GM20000 (cell line): ENCODE measurements at regions not wholly inside any gene's neighbourhood (a gene's known extent, or its start where the extent isn't known, plus 50 kb on each side); places are given as distances from the start of the nearest gene placed in this dataset.

Experiments
- DNase-seq: peaks from one replicate; pipeline ENCODE4 v3.0.0; 2012; ENCODE audit warnings: low spot score
- CTCF ChIP-seq: IDR thresholded peaks from 2 replicates; pipeline ENCODE4 v1.5.1; 2012; ENCODE audit warnings: mild to moderate bottlenecking, control low read depth; ENCODE audit errors: extremely low read depth, missing control alignments

- TF ChIP-seq CTCF: no peak
- DNase-seq: no peak
Observed at GRCh38 chr10:31749301-31749700, 179.3 kb downstream of the ARHGAP12 start.

- DNase-seq: no peak
- TF ChIP-seq CTCF: no peak
Observed at GRCh38 chr10:31745612-31746376, 182.8 kb downstream of the ARHGAP12 start.

GRCh38 chr10:31744025-31744424 is 184.6 kb downstream of the ARHGAP12 start:
- TF ChIP-seq CTCF: no peak
- no peak for DNase-seq

GRCh38 chr10:31742255-31742654 is 186.4 kb downstream of the ARHGAP12 start:
- TF ChIP-seq CTCF: no peak
- no peak for DNase-seq

- no peak for TF ChIP-seq CTCF
Observed at GRCh38 chr10:31741473-31741872, 187.2 kb downstream of the ARHGAP12 start.

GRCh38 chr10:31739711-31740110 is 188.9 kb downstream of the ARHGAP12 start:
- DNase-seq: no peak
- no peak for TF ChIP-seq CTCF

More at GRCh38 chr10:31741473-31741872, 187.2 kb downstream of the ARHGAP12 start:
- no peak for DNase-seq

- no peak for DNase-seq
- no peak for TF ChIP-seq CTCF
Observed at GRCh38 chr10:31739146-31739545, 189.5 kb downstream of the ARHGAP12 start.
